Transverse colon (tissue), 4 donors: ENCODE measurements at regions not wholly inside any gene's neighbourhood (a gene's known extent, or its start where the extent isn't known, plus 50 kb on each side); places are given as distances from the start of the nearest gene placed in this dataset.

Experiments
- DNase-seq: peaks from one replicate; pipeline ENCODE4 v3.0.0-alpha.2; 2019
- H3K27ac ChIP-seq, 4 donors: fragments of 200-600 bp; sonication (generic); 2 replicates each; pipeline ENCODE4 v1.5.1; 2016 to 2018; ENCODE audit warnings: inconsistent platforms in 4 of 4
- H3K27me3 ChIP-seq: fragments of 200-600 bp; sonication (generic); 2 replicates; pipeline ENCODE4 v1.5.1; 2017; ENCODE audit warnings: inconsistent platforms
- H3K36me3 ChIP-seq, 4 donors: fragments of 200-600 bp; sonication (generic); 2 replicates each; pipeline ENCODE4 v1.5.1; 2017 to 2019; ENCODE audit warnings: inconsistent platforms in 4 of 4
- H3K4me1 ChIP-seq, 4 donors: fragments of 200-600 bp; sonication (generic); 2 replicates each; pipeline ENCODE4 v1.5.1; 2017 to 2020; ENCODE audit warnings: inconsistent platforms in 4 of 4
- H3K4me3 ChIP-seq, 4 donors: fragments of 200-600 bp; sonication (generic); 1 replicate in 1 of 4; 2 replicates in 3 of 4; pipeline versions ENCODE4 v1.5.1 to v1.6.1; 2017 to 2019; ENCODE audit warnings: inconsistent platforms in 4 of 4
- H3K9me3 ChIP-seq, 2 donors: fragments of 200-600 bp; sonication (generic); 2 replicates each; pipeline ENCODE4 v1.5.1; 2017 to 2019; ENCODE audit warnings: inconsistent platforms in 2 of 2
- EP300 ChIP-seq: sonication (generic); formaldehyde crosslinking; IDR thresholded peaks from one replicate; pipeline ENCODE4 v1.6.1; 2017; ENCODE audit warnings: antibody characterized with exemption, low read depth
- POLR2A ChIP-seq: fragments of 450-650 bp; IDR thresholded peaks from one replicate; pipeline ENCODE4 v1.6.1; 2016; ENCODE audit warnings: antibody characterized with exemption, mild to moderate bottlenecking, moderate library complexity
- POLR2AphosphoS5 ChIP-seq, 3 donors: sonication (generic); formaldehyde crosslinking; IDR thresholded peaks; one replicate each; pipeline ENCODE4 v1.6.1; 2016; ENCODE audit warnings: antibody characterized with exemption in 3 of 3
- WGBS, 2 donors: methylation state at CpG; one replicate each; pipeline ENCODE4 v1.1.5; 2018; ENCODE audit warnings: low coverage in 1 of 2; 5-methylcytosine and 5-hydroxymethylcytosine counted together
- in situ Hi-C, 4 donors: fragments of 200-750 bp; cut with MboI; loops; one replicate each; pipeline versions ENCODE4 v1.15.0 to v1.15.1; 2017; ENCODE audit warnings: low sequenced_read_pairs in 3 of 4, low pct_ligation_motif_present in 1 of 4, low pct_unique_long_range_greater_than_20kb in 1 of 4
- intact Hi-C: fragments of 100-400 bp; cut with DNase I; formaldehyde crosslinking; loops from one replicate; pipeline ENCODE4 v1.15.1; 2023; ENCODE audit warnings: low total_unique reads
- TF ChIP-seq, protein P1 (sequence below), 5 experiments: fragments of 200-600 bp in 3 of 5; fragments of 450-650 bp in 2 of 5; sonication (generic) in 3 of 5; IDR thresholded peaks; 1 replicate in 2 of 5; 2 replicates in 3 of 5; pipeline ENCODE4 v1.5.1; 2016 to 2017; ENCODE audit warnings: antibody characterized with exemption in 5 of 5, inconsistent platforms in 3 of 5, mild to moderate bottlenecking in 2 of 5, moderate library complexity in 1 of 5

DNA sequence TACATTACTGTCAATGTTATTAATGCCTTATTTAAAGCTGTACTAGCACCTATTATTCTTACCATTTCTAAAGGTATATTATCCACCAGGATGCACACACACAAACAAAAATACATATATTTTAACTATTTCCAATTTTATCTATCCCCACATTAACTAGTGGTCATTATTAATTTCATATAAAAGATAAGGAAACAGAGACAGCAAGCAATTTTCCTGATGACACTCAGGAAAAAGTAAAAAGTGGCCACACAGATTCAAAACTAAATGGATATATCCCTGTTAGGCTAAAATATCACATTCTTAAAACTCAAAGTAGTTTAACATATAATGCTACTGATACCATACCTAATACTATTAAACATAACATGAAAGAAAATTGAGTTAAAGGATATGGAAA, 534.1 kb downstream of the KCNT2 start:
- Histone ChIP-seq H3K9me3 (no peaks in the 10 kb centered on the region), H3K4me3 (no peak overlapping the region), H3K4me1 (no peaks in the 10 kb centered on the region), H3K27me3 (no peaks in the 10 kb centered on the region), H3K36me3 (no peaks in the 10 kb centered on the region), H3K27ac (no peak overlapping the region)
- DNase-seq, result no peak
- intact Hi-C loops, result no loop called here
- in situ Hi-C loops, result no loop called here
- no peak for TF ChIP-seq EP300
- no peak for TF ChIP-seq POLR2A
- TF ChIP-seq, protein P1, sequence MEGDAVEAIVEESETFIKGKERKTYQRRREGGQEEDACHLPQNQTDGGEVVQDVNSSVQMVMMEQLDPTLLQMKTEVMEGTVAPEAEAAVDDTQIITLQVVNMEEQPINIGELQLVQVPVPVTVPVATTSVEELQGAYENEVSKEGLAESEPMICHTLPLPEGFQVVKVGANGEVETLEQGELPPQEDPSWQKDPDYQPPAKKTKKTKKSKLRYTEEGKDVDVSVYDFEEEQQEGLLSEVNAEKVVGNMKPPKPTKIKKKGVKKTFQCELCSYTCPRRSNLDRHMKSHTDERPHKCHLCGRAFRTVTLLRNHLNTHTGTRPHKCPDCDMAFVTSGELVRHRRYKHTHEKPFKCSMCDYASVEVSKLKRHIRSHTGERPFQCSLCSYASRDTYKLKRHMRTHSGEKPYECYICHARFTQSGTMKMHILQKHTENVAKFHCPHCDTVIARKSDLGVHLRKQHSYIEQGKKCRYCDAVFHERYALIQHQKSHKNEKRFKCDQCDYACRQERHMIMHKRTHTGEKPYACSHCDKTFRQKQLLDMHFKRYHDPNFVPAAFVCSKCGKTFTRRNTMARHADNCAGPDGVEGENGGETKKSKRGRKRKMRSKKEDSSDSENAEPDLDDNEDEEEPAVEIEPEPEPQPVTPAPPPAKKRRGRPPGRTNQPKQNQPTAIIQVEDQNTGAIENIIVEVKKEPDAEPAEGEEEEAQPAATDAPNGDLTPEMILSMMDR (IDR thresholded peaks at IDR 0.05), result no peak
- no peak for TF ChIP-seq POLR2AphosphoS5 (IDR thresholded peaks at IDR 0.05)

DNA sequence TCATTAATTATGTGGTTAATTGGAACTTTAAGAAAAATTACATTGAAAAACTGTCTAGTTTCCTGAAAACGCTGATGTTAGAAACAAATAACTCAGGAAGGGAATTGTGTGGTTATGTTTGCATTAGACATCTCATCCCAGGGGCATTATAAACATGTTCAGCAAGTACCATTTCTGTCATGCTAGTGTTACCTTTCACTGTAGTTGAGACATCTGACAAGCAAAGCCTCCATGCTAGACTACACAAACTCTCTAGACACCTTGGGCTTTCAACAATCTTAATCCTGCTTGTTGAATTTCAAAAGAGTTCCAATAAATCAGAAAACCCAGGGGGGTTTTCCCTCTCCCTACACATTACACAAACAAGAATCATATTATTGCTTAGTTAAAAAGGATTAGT, 536.8 kb downstream of the KCNT2 start:
- no peaks in the 10 kb centered on the region for H3K36me3 ChIP-seq
- no peak for DNase-seq
- WGBS, 2 donors, result 33 to 64% methylated on average over 1 of the region's 1 CpG
- TF ChIP-seq POLR2A (no peak), EP300 (no peak)
- TF ChIP-seq, protein P1 (IDR thresholded peaks at IDR 0.05), result no peak
- no peaks in the 10 kb centered on the region for H3K27me3 ChIP-seq
- H3K4me3 ChIP-seq, result no peak overlapping the region
- H3K4me1 ChIP-seq, result no peaks in the 10 kb centered on the region
- intact Hi-C loops (no loop called here), in situ Hi-C loops (no loop called here)
- H3K9me3 ChIP-seq, result no peaks in the 10 kb centered on the region
- no peak overlapping the region for H3K27ac ChIP-seq

DNA sequence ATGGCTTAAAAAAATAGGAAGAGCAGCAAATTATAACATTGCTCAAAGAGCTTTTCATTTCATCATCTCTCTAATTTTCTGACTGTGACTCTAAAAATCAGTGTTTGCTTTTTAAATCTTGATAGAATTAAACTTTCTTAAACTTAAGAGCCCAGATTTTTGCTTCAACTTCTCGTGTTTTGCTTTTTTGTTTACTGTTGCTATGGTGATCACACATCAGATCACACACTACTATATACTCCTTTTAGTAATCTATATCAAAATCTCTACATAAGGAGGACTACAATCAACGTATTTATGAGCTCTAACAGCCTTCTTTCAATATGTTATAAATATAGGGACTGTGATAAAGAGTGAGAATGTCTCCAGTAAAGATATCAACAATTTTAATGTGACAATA, 537.3 kb downstream of the KCNT2 start:
- intact Hi-C loops, result no loop called here
- H3K36me3 ChIP-seq, result no peaks in the 10 kb centered on the region
- TF ChIP-seq POLR2A, result no peak
- TF ChIP-seq, protein P1 (IDR thresholded peaks at IDR 0.05), result no peak
- TF ChIP-seq POLR2AphosphoS5 (IDR thresholded peaks at IDR 0.05), result no peak
- TF ChIP-seq EP300, result no peak
- H3K9me3 ChIP-seq, result no peaks in the 10 kb centered on the region
- no peaks in the 10 kb centered on the region for H3K27me3 ChIP-seq
- H3K4me1 ChIP-seq, result no peaks in the 10 kb centered on the region
- no peak overlapping the region for H3K27ac ChIP-seq
- in situ Hi-C loops, result no loop called here
- WGBS, 2 donors, result 20 to 27% methylated on average over 2 of the region's 2 CpGs
- no peak for DNase-seq
- no peak overlapping the region for H3K4me3 ChIP-seq

DNA sequence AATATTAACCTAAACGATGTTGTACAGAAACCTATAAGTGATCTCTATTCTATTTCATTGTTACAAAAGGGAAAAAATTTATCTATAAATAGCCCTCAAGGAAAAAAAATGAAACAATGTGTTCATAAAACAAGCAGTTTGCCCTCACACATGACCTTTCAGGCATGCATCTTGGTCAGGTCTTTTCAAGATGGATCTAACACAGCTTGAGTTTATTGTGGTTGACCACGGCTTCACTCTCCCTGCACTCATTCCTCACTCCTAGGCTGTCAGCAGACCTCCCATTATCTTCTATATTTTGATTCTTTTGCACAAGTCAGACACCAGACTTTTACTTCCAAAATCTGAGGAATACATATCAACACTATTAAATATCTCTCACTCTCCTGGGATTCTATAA, 544.3 kb downstream of the KCNT2 start:
- WGBS, 2 donors, result 50 to 57% methylated on average over 2 of the region's 2 CpGs
- Histone ChIP-seq H3K4me3 (no peak overlapping the region), H3K36me3 (no peaks in the 10 kb centered on the region), H3K27ac (no peak overlapping the region), H3K27me3 (no peaks in the 10 kb centered on the region), H3K4me1 (no peaks in the 10 kb centered on the region), H3K9me3 (no peaks in the 10 kb centered on the region)
- TF ChIP-seq EP300, result no peak
- no peak for TF ChIP-seq POLR2A
- TF ChIP-seq, protein P1 (IDR thresholded peaks at IDR 0.05), result no peak
- no peak for TF ChIP-seq POLR2AphosphoS5 (IDR thresholded peaks at IDR 0.05)
- intact Hi-C loops (no loop called here), in situ Hi-C loops (no loop called here)
- no peak for DNase-seq
